SK-N-SH treated with all-trans-retinoic acid at 6 μM for 48 hours (cell line): ENCODE measurements at regions not wholly inside any gene's neighbourhood (a gene's known extent, or its start where the extent isn't known, plus 50 kb on each side); places are given as distances from the start of the nearest gene placed in this dataset.
"Not testable (repeated sequence)": the region's sequence is repeated elsewhere in the genome, so short reads cannot be mapped to it uniquely, and the experiment has no call there.

Experiments used
- ATAC-seq: fragments of 200-7000 bp; cut with Tn5 transposase; 3 replicates; pipeline ENCODE4 v1.9.1; 2020; ENCODE audit warnings: mild to moderate bottlenecking, moderate library complexity
- ARNTL ChIP-seq: fragments of 450-650 bp; formaldehyde crosslinking; IDR thresholded peaks from 2 replicates; pipeline ENCODE4 v1.5.0; 2020; ENCODE audit warnings: low read depth, mild to moderate bottlenecking, moderate library complexity, borderline replicate concordance
- BACH2 ChIP-seq: fragments of 250-450 bp; sonication (Bioruptor Pico); IDR thresholded peaks from 2 replicates; pipeline ENCODE4 v1.9.0; 2021; ENCODE audit warnings: mild to moderate bottlenecking, borderline replicate concordance
- CSDC2 ChIP-seq: fragments of 250-450 bp; sonication (Bioruptor Pico); IDR thresholded peaks from 2 replicates; pipeline ENCODE4 v1.5.0; 2020; ENCODE audit warnings: mild to moderate bottlenecking, moderate library complexity
- CSRNP3 ChIP-seq: fragments of 250-450 bp; sonication (Bioruptor Pico); IDR thresholded peaks from 2 replicates; pipeline ENCODE4 v1.5.1; 2021; ENCODE audit warnings: mild to moderate bottlenecking, moderate library complexity
- ESRRG ChIP-seq: fragments of 250-450 bp; sonication (Bioruptor Pico); IDR thresholded peaks from 2 replicates; pipeline ENCODE4 v1.6.1; 2021; ENCODE audit warnings: mild to moderate bottlenecking
- GLIS3 ChIP-seq: fragments of 250-450 bp; sonication (Bioruptor Pico); IDR thresholded peaks from 2 replicates; pipeline ENCODE4 v1.5.0; 2020; ENCODE audit warnings: mild to moderate bottlenecking, moderate library complexity
- ISL1 ChIP-seq: fragments of 250-450 bp; sonication (Bioruptor Pico); IDR thresholded peaks from 2 replicates; pipeline ENCODE4 v2.1.2; 2022; ENCODE audit warnings: mild to moderate bottlenecking, moderate library complexity
- OSR1 ChIP-seq: fragments of 250-450 bp; sonication (Bioruptor Pico); IDR thresholded peaks from 2 replicates; pipeline ENCODE4 v1.8.0; 2022; ENCODE audit warnings: moderate library complexity, mild to moderate bottlenecking, inconsistent platforms
- PPARA ChIP-seq: fragments of 250-450 bp; sonication (Bioruptor Pico); IDR thresholded peaks from 2 replicates; pipeline ENCODE4 v1.5.0; 2020; ENCODE audit warnings: mild to moderate bottlenecking, borderline replicate concordance
- RARB ChIP-seq: fragments of 250-450 bp; sonication (Bioruptor Pico); IDR thresholded peaks from 2 replicates; pipeline ENCODE4 v1.8.0; 2021; ENCODE audit warnings: mild to moderate bottlenecking, moderate library complexity
- TCF4 ChIP-seq: fragments of 250-450 bp; sonication (Bioruptor Pico); IDR thresholded peaks from 2 replicates; pipeline ENCODE4 v1.8.0; 2021; ENCODE audit warnings: mild to moderate bottlenecking, moderate library complexity, borderline replicate concordance
- TOX ChIP-seq: fragments of 250-450 bp; sonication (Bioruptor Pico); IDR thresholded peaks from 2 replicates; pipeline ENCODE4 v1.8.0; 2021; ENCODE audit warnings: mild to moderate bottlenecking, moderate library complexity, borderline replicate concordance
- TSHZ2 ChIP-seq: fragments of 250-450 bp; sonication (Bioruptor Pico); IDR thresholded peaks from 2 replicates; pipeline ENCODE4 v1.5.0; 2020; ENCODE audit warnings: mild to moderate bottlenecking, moderate library complexity
- ZC3H10 ChIP-seq: fragments of 250-450 bp; sonication (Bioruptor Pico); IDR thresholded peaks from 2 replicates; pipeline ENCODE4 v1.5.1; 2021; ENCODE audit warnings: mild to moderate bottlenecking, moderate library complexity
- ZFP3 ChIP-seq: fragments of 250-450 bp; sonication (Bioruptor Pico); IDR thresholded peaks from 2 replicates; pipeline ENCODE4 v1.5.0; 2020; ENCODE audit warnings: mild to moderate bottlenecking, moderate library complexity
- ZFP30 ChIP-seq: fragments of 450-650 bp; formaldehyde crosslinking; IDR thresholded peaks from 2 replicates; pipeline ENCODE4 v1.5.0; 2022; ENCODE audit warnings: mild to moderate bottlenecking, moderate library complexity
- ZNF565 ChIP-seq: fragments of 450-650 bp; formaldehyde crosslinking; conservative IDR thresholded peaks from 2 replicates; pipeline ENCODE4 v1.5.0; 2020; ENCODE audit warnings: low read depth, mild to moderate bottlenecking, moderate library complexity
- ZNF70 ChIP-seq: fragments of 450-650 bp; formaldehyde crosslinking; IDR thresholded peaks from 2 replicates; pipeline ENCODE4 v1.5.0; 2020; ENCODE audit warnings: mild to moderate bottlenecking, moderate library complexity
- ZNF8 ChIP-seq: fragments of 450-650 bp; formaldehyde crosslinking; IDR thresholded peaks from 2 replicates; pipeline ENCODE4 v1.5.0; 2020; ENCODE audit warnings: mild to moderate bottlenecking, moderate library complexity
- TF ChIP-seq, protein P1 (sequence below): fragments of 250-450 bp; sonication (Bioruptor Pico); IDR thresholded peaks from 2 replicates; pipeline ENCODE4 v1.8.0; 2021; ENCODE audit warnings: low read depth, mild to moderate bottlenecking, moderate library complexity, borderline replicate concordance
- TF ChIP-seq, protein P2 (sequence below): fragments of 250-450 bp; sonication (Bioruptor Pico); IDR thresholded peaks from 2 replicates; pipeline ENCODE4 v1.5.1; 2020; ENCODE audit warnings: low read depth, mild to moderate bottlenecking, moderate library complexity
- TF ChIP-seq, protein P3 (sequence below): fragments of 250-450 bp; sonication (Bioruptor Pico); IDR thresholded peaks from 2 replicates; pipeline ENCODE4 v1.8.0; 2020; ENCODE audit warnings: mild to moderate bottlenecking, moderate library complexity, borderline replicate concordance

- TF ChIP-seq, protein P1, sequence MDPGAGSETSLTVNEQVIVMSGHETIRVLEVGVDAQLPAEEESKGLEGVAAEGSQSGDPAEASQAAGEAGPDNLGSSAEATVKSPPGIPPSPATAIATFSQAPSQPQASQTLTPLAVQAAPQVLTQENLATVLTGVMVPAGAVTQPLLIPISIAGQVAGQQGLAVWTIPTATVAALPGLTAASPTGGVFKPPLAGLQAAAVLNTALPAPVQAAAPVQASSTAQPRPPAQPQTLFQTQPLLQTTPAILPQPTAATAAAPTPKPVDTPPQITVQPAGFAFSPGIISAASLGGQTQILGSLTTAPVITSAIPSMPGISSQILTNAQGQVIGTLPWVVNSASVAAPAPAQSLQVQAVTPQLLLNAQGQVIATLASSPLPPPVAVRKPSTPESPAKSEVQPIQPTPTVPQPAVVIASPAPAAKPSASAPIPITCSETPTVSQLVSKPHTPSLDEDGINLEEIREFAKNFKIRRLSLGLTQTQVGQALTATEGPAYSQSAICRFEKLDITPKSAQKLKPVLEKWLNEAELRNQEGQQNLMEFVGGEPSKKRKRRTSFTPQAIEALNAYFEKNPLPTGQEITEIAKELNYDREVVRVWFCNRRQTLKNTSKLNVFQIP (CRISPR knock-in tag): no peak
- TF ChIP-seq TSHZ2 (CRISPR knock-in tag) (no peak), OSR1 (no peak), CSRNP3 (no peak), PPARA (CRISPR knock-in tag) (no peak), TOX (CRISPR knock-in tag) (no peak)
- no peak for ATAC-seq
Measured at GRCh38 chr4:137892134-137892533, 350.0 kb downstream of the SLC7A11 start.

GRCh38 chr4:137890812-137891211 is 351.3 kb downstream of the SLC7A11 start:
- no peak for TF ChIP-seq ZFP3 (CRISPR knock-in tag)
- no peak for TF ChIP-seq ISL1 (CRISPR knock-in tag)
- TF ChIP-seq, protein P2, sequence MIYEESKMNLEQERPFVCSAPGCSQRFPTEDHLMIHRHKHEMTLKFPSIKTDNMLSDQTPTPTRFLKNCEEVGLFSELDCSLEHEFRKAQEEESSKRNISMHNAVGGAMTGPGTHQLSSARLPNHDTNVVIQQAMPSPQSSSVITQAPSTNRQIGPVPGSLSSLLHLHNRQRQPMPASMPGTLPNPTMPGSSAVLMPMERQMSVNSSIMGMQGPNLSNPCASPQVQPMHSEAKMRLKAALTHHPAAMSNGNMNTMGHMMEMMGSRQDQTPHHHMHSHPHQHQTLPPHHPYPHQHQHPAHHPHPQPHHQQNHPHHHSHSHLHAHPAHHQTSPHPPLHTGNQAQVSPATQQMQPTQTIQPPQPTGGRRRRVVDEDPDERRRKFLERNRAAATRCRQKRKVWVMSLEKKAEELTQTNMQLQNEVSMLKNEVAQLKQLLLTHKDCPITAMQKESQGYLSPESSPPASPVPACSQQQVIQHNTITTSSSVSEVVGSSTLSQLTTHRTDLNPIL (CRISPR knock-in tag): no peak
- TF ChIP-seq OSR1: no peak
- no peak for TF ChIP-seq ZNF8 (CRISPR knock-in tag)
- TF ChIP-seq, protein P3, sequence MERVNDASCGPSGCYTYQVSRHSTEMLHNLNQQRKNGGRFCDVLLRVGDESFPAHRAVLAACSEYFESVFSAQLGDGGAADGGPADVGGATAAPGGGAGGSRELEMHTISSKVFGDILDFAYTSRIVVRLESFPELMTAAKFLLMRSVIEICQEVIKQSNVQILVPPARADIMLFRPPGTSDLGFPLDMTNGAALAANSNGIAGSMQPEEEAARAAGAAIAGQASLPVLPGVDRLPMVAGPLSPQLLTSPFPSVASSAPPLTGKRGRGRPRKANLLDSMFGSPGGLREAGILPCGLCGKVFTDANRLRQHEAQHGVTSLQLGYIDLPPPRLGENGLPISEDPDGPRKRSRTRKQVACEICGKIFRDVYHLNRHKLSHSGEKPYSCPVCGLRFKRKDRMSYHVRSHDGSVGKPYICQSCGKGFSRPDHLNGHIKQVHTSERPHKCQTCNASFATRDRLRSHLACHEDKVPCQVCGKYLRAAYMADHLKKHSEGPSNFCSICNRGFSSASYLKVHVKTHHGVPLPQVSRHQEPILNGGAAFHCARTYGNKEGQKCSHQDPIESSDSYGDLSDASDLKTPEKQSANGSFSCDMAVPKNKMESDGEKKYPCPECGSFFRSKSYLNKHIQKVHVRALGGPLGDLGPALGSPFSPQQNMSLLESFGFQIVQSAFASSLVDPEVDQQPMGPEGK: no peak
- TF ChIP-seq ZFP30 (CRISPR knock-in tag): no peak
- no peak for TF ChIP-seq BACH2 (CRISPR knock-in tag)
- no peak for TF ChIP-seq ZNF70 (CRISPR knock-in tag)
- TF ChIP-seq ARNTL (CRISPR knock-in tag): no peak
- TF ChIP-seq RARB (CRISPR knock-in tag): no peak
- ATAC-seq: no peak

- ATAC-seq: no peak
- TF ChIP-seq, protein P1 (CRISPR knock-in tag): no peak
- TF ChIP-seq, protein P3: no peak
- TF ChIP-seq GLIS3 (CRISPR knock-in tag) (no peak), TCF4 (CRISPR knock-in tag) (no peak), CSDC2 (no peak), ZC3H10 (CRISPR knock-in tag) (no peak), ESRRG (CRISPR knock-in tag) (no peak), ZNF8 (CRISPR knock-in tag) (no peak), TSHZ2 (CRISPR knock-in tag) (no peak), TOX (CRISPR knock-in tag) (no peak), PPARA (CRISPR knock-in tag) (no peak), ZNF565 (CRISPR knock-in tag) (no peak)
Measured at GRCh38 chr4:137881641-137882040, 349.3 kb upstream of the PCDH18 start.

DNA sequence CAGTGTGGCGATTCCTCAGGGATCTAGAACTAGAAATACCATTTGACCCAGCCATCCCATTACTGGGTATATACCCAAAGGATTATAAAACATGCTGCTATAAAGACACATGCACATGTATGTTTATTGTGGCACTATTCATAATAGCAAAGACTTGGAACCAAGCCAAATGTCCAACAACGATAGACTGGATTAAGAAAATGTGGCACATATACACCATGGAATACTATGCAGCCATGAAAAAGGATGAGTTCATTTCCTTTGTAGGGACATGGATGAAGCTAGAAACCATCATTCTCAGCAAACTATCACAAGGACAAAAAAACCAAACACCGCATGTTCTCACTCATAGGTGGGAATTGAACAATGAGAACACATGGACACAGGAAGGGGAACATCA is 335.8 kb upstream of the PCDH18 start:
- ATAC-seq: not testable (repeated sequence)
